Motor neuron (in vitro differentiated cells): ENCODE measurements at regions not wholly inside any gene's neighbourhood (a gene's known extent, or its start where the extent isn't known, plus 50 kb on each side); places are given as distances from the start of the nearest gene placed in this dataset.
A peak's percentile ranks its signal among the peaks of the same experiment; 100 is the strongest.
"Not testable (repeated sequence)": the region's sequence is repeated elsewhere in the genome, so short reads cannot be mapped to it uniquely, and the experiment has no call there.

Source experiments
- ATAC-seq, 8 experiments: fragments of 200-7000 bp; cut with Tn5 transposase; replicated peaks in 6 of 8; 2 replicates each; pipeline ENCODE4 v1.8.0; 2021; ENCODE audit warnings: mild to moderate bottlenecking in 8 of 8, moderate library complexity in 8 of 8
- H3K27ac ChIP-seq, 2 donors: fragments of 250-450 bp; sonication (Bioruptor Pico); 2 replicates each; pipeline ENCODE4 v1.9.0; 2021; ENCODE audit warnings: antibody characterized with exemption in 2 of 2, mild to moderate bottlenecking in 2 of 2, moderate library complexity in 1 of 2
- H3K4me1 ChIP-seq, 2 donors: fragments of 250-450 bp; sonication (Bioruptor Pico); replicated peaks in 1 of 2; 2 replicates each; pipeline ENCODE4 v1.6.1; 2021; ENCODE audit warnings: antibody characterized with exemption in 2 of 2, mild to moderate bottlenecking in 2 of 2, moderate library complexity in 1 of 2
- H3K4me3 ChIP-seq, 5 donors: fragments of 250-450 bp; sonication (Bioruptor Pico); 2 replicates each; pipeline ENCODE4 v1.9.0; 2021; ENCODE audit warnings: antibody characterized with exemption in 5 of 5, mild to moderate bottlenecking in 5 of 5, moderate library complexity in 4 of 5
- WGBS, 10 experiments: fragments of 450-650 bp; shearing (Covaris generic); methylation state at CpG; one replicate each; pipeline ENCODE4 v1.0.0; 2022; 5-methylcytosine and 5-hydroxymethylcytosine counted together
- in situ Hi-C, 9 experiments: fragments of 400-800 bp; cut with MboI; loops; one replicate each; pipeline ENCODE4 v1.15.0; 2021; ENCODE audit warnings: low sequenced_read_pairs in 9 of 9, low pct_unique_long_range_greater_than_20kb in 2 of 9; ENCODE audit not compliant: unreplicated experiment in 9 of 9

- no peak for ATAC-seq
- in situ Hi-C loops, result no loop called here
- Histone ChIP-seq H3K27ac (no peak overlapping the region), H3K4me1 (no peaks in the 10 kb centered on the region), H3K4me3 (no peak overlapping the region)
These were observed 1257.8 kb upstream of the NRXN1 start for GRCh38 chr2:52289741-52290140.

GRCh38 chr2:52288596-52288995 lies 1256.7 kb upstream of the NRXN1 start:
- no peak for ATAC-seq
- no peak overlapping the region for H3K4me3 ChIP-seq
- in situ Hi-C loops, result no loop called here
- H3K4me1 ChIP-seq, result no peaks in the 10 kb centered on the region
- H3K27ac ChIP-seq, result no peak overlapping the region

GRCh38 chr2:52269696-52270485 lies 1238.0 kb upstream of the NRXN1 start:
- in situ Hi-C loops, result no loop called here
- no peak for ATAC-seq
- 0 to 100% (median 60%) methylated on average over 1 to 3 of the region's 3 CpGs; no CpG with 5 or more reads in 3 of the 10 experiments for WGBS, 10 experiments
- Histone ChIP-seq H3K27ac (no peak overlapping the region), H3K4me1 (no peaks in the 10 kb centered on the region), H3K4me3 (no peak overlapping the region)

GRCh38 chr2:52264911-52265310 lies 1233.0 kb upstream of the NRXN1 start:
- Histone ChIP-seq H3K4me3 (no peak overlapping the region), H3K27ac (no peak overlapping the region), H3K4me1 (no peaks in the 10 kb centered on the region)
- in situ Hi-C loops, result no loop called here
- ATAC-seq, result no peak
- WGBS, 10 experiments, result 51 to 100% (median 76%) methylated on average over 1 to 2 of the region's 2 CpGs; no CpG with 5 or more reads in 2 of the 10 experiments

GRCh38 chr2:52264488-52264887 lies 1232.6 kb upstream of the NRXN1 start:
- Histone ChIP-seq H3K27ac (no peak overlapping the region), H3K4me1 (no peaks in the 10 kb centered on the region), H3K4me3 (no peak overlapping the region)
- no peak for ATAC-seq
- in situ Hi-C loops, result no loop called here
- 0 to 88% (median 57%) methylated on average over 1 to 3 of the region's 3 CpGs; no CpG with 5 or more reads in 2 of the 10 experiments for WGBS, 10 experiments

GRCh38 chr2:52260904-52261303 lies 1229.0 kb upstream of the NRXN1 start:
- in situ Hi-C loops, result no loop called here
- Histone ChIP-seq H3K4me1 (no peaks in the 10 kb centered on the region), H3K27ac (no peak overlapping the region), H3K4me3 (no peak overlapping the region)
- 0 to 100% (median 89%) methylated on average over 1 of the region's 1 CpG; no CpG with 5 or more reads in 5 of the 10 experiments for WGBS, 10 experiments
- ATAC-seq, result no peak

- in situ Hi-C loops, result not testable (repeated sequence)
- WGBS, 10 experiments, result 39 to 100% (median 92%) methylated on average over 1 to 10 of the region's 11 CpGs; no CpG with 5 or more reads in 2 of the 10 experiments
These were observed 1227.0 kb upstream of the NRXN1 start for GRCh38 chr2:52258967-52259366.

GRCh38 chr2:52258038-52258437 lies 1226.1 kb upstream of the NRXN1 start:
- WGBS, 10 experiments, result 0 to 100% (median 86%) methylated on average over 1 of the region's 1 CpG; no CpG with 5 or more reads in 3 of the 10 experiments
- Histone ChIP-seq H3K4me1 (no peaks in the 10 kb centered on the region), H3K4me3 (no peak overlapping the region), H3K27ac (no peak overlapping the region)
- no peak for ATAC-seq
- in situ Hi-C loops, result no loop called here

More at GRCh38 chr2:52258967-52259366, 1227.0 kb upstream of the NRXN1 start:
- H3K4me3 ChIP-seq, H3K27ac ChIP-seq, ATAC-seq, H3K4me1 ChIP-seq: not testable (repeated sequence)

GRCh38 chr2:52253416-52253980 lies 1221.6 kb upstream of the NRXN1 start:
- no peak overlapping the region for H3K27ac ChIP-seq
- 0 to 100% (median 75%) methylated on average over 3 to 5 of the region's 5 CpGs for WGBS, 10 experiments
- no peaks in the 10 kb centered on the region for H3K4me1 ChIP-seq
- ATAC-seq, result no peak
- H3K4me3 ChIP-seq, result no peak overlapping the region
- in situ Hi-C loops, result no loop called here

GRCh38 chr2:52238782-52239181 lies 1206.8 kb upstream of the NRXN1 start:
- in situ Hi-C loops, result no loop called here
- peaks cover 0 to 2% of the 10 kb centered on the region in 2 donors for H3K4me1 ChIP-seq
- H3K27ac ChIP-seq, result no peak overlapping the region
- no peak for ATAC-seq
- WGBS, 10 experiments, result 0 to 100% (median 71%) methylated on average over 1 of the region's 1 CpG; no CpG with 5 or more reads in 4 of the 10 experiments
- no peak overlapping the region for H3K4me3 ChIP-seq

- 25 to 100% (median 67%) methylated on average over 1 to 2 of the region's 2 CpGs; no CpG with 5 or more reads in 3 of the 10 experiments for WGBS, 10 experiments
- in situ Hi-C loops, result no loop called here
- H3K27ac ChIP-seq, result no peak overlapping the region
- H3K4me1 ChIP-seq, result no peaks in the 10 kb centered on the region
- ATAC-seq, result peak in 6 of 8 experiments; percentile 45 to 97 (median 88)
- H3K4me3 ChIP-seq, result no peak overlapping the region
These were observed 1190.2 kb upstream of the NRXN1 start for GRCh38 chr2:52222128-52222527.

GRCh38 chr2:52220393-52220792 lies 1188.5 kb upstream of the NRXN1 start:
- in situ Hi-C loops, result no loop called here
- H3K27ac ChIP-seq, result no peak overlapping the region
- no peaks in the 10 kb centered on the region for H3K4me1 ChIP-seq
- no peak overlapping the region for H3K4me3 ChIP-seq
- WGBS, 10 experiments, result 0 to 100% (median 84%) methylated on average over 1 to 2 of the region's 2 CpGs
- no peak for ATAC-seq

GRCh38 chr2:52210611-52211010 lies 1178.7 kb upstream of the NRXN1 start:
- no peak overlapping the region for H3K27ac ChIP-seq
- peaks cover 0 to 2% of the 10 kb centered on the region in 2 donors for H3K4me1 ChIP-seq
- ATAC-seq, result no peak
- in situ Hi-C loops, result no loop called here
- no peak overlapping the region for H3K4me3 ChIP-seq
- WGBS, 10 experiments, result 0 to 100% (median 37%) methylated on average over 1 to 2 of the region's 2 CpGs; no CpG with 5 or more reads in 2 of the 10 experiments

GRCh38 chr2:52210161-52210560 lies 1178.2 kb upstream of the NRXN1 start:
- peaks cover 0 to 2% of the 10 kb centered on the region in 2 donors for H3K4me1 ChIP-seq
- ATAC-seq, result no peak
- WGBS, 10 experiments, result 14 to 100% (median 85%) methylated on average over 1 of the region's 1 CpG; no CpG with 5 or more reads in 3 of the 10 experiments
- H3K27ac ChIP-seq, result no peak overlapping the region
- no peak overlapping the region for H3K4me3 ChIP-seq
- in situ Hi-C loops, result no loop called here
